T-helper 1 cell treated with Interleukin-12 subunit alpha and Interleukin-12 subunit beta and Interleukin-4 antibody, amounts not matched to agents 30 ng/mL and 1 ng/mL, for 36 hours (primary cell): ENCODE measurements at regions not wholly inside any gene's neighbourhood (a gene's known extent, or its start where the extent isn't known, plus 50 kb on each side); places are given as distances from the start of the nearest gene placed in this dataset.

Experiments used
- intact Hi-C: fragments of 100-400 bp; cut with micrococcal nuclease; formaldehyde crosslinking; loops from one replicate; pipeline ENCODE4 v1.15.1; 2024

DNA sequence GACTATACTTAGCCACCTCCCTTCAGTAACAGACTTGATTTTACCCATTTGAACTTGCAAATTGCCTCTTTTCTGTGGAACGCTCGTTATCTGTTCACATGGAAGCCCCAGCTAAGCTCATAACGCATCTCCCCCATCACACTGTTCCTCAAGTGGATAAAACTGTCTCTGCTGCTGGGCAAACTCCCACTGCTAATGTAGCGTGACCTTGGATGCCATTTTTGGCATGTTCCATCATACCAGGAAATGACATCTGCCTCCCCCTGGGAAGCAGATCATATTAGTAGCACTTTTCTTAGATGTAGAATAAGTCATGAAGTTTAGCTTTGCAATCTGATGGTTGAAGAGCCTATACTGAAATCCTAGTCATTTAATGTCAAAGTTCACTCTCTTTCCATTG is 528.7 kb upstream of the PLXNA2 start:
- intact Hi-C loops, result no loop called here

- intact Hi-C loops, result no loop called here
Observed at GRCh38 chr1:208775841-208776240, 531.7 kb upstream of the PLXNA2 start.

GRCh38 chr1:208778417-208778816 is 534.2 kb upstream of the PLXNA2 start:
- intact Hi-C loops, result no loop called here

- intact Hi-C loops, result no loop called here
Observed at GRCh38 chr1:208781391-208782045, 537.3 kb upstream of the PLXNA2 start.

GRCh38 chr1:208782186-208782585 is 538.0 kb upstream of the PLXNA2 start:
- intact Hi-C loops, result no loop called here

DNA sequence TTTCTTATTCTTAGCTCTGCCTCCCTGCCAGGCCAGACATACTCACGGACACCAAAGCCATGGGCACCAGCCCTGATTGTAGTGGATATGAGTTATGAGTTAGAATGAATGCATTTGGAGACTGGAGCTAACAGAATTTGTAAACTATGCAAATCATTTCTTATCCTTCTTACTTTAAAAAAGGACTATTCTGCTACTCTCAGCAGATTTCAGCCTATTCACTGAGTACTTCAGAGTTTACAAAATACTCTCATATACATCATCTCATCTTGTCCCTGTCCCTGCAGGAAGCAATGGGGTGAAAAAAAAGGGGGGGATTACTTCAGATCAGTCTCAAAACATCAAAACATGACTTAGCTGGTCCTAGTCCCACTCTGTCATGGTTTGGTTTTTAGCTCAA is 541.4 kb upstream of the PLXNA2 start:
- intact Hi-C loops, result no loop called here

GRCh38 chr1:208787219-208787618 is 543.0 kb upstream of the PLXNA2 start:
- intact Hi-C loops, result no loop called here

DNA sequence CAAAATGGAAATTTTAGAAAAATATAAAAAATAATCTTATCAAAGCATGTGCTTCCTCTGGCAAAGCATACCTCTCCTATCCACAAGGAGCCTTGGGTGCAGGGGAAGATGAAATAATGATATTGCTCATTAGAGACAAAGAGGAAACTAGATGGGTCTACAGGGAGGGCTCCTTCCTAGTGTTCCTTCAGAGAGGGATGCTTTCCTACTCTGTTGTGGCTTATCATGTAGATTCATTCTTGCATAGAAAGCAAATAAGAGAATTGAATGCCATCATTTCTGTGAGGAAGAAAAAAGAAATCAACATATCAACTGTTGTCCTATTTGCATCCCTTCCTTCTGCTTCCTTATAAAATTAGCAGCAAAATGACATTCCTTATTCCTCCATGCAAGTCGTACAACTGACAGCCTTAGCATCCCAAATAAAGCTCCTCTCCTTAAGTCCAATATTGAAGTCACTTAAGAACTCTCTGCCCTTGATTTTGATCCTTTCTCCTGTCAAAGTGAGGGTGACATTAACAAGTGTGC is 543.9 kb upstream of the PLXNA2 start:
- intact Hi-C loops, result no loop called here

- intact Hi-C loops, result no loop called here
Observed at GRCh38 chr1:208791456-208791855, 547.3 kb upstream of the PLXNA2 start.

DNA sequence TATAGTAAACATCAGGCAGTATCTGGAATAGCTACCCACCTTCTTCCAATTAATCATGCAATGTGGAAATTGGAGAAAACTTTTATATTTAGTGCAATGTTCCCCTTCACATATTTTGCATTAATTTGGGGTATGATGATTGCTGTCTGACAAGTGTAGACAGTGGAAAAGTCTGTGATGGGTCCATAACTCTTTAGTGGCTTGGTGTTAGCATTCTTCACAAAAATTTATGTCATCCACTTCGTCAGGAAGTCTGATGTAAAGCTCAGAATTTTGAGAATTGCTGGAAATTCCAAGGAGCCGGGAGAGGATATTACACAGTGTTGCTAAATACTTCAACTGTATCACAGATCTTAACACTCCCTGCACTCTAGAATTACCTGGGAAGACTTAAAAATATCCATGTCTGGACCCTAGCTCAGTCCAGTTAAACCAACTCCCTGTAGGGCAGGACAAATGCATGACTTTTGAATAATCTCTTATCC is 549.7 kb upstream of the PLXNA2 start:
- intact Hi-C loops, result no loop called here

DNA sequence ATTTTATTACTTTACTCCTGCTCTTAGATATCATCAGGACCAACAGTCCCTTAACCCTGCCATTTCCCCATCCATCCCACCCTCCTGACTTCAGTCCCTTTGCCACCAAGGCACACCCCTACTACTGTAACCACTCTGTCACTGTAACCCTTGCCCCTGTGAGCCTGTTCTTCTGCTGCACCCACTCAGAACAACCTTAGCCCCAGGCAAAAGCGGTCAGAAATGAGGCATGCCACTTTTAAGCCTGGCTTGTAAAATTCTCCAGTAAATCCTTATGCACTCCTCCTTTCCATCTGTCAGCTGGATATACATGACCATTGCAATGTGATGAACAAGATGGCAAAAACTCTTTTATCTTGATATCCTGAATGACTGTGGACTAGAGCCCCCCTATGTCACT is 555.0 kb upstream of the PLXNA2 start:
- intact Hi-C loops, result no loop called here

DNA sequence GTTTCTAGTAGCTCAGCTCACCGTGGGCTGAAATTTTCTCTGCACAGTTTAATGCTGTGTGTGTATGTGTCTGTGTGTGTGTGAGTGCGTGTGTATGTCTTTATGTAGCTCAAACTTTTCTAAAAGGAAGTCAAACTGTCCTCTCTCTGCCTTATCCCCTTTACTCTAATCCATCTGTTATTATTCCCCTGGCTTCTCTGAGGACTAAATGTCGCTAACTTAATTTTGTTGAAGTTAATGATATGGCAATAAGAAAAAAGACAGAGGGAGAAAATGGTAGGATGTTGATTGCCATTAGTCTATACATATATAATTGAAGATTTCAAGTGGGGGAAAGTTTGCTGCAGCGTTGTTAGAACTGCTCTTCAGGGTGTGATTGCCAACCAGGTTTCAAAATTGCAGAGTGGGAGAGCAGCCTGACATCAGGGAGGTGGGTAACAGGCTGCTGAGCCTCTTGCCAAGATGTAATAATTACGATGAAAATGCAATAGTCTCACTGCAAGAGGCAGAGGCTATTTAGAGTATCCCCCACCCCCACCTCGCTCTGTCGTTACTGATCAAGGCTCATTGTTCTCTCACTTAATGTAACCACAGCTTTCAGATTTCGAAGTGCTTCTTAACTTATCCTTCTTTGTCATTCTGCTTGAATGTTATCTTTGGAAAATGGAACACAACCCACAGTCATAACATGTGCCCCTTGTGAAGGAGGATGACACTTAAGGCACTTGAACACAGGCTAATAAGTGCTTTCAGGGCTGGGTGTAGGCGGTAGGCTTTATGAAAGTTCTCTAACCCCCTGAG is 559.0 kb upstream of the PLXNA2 start:
- intact Hi-C loops, result no loop called here

DNA sequence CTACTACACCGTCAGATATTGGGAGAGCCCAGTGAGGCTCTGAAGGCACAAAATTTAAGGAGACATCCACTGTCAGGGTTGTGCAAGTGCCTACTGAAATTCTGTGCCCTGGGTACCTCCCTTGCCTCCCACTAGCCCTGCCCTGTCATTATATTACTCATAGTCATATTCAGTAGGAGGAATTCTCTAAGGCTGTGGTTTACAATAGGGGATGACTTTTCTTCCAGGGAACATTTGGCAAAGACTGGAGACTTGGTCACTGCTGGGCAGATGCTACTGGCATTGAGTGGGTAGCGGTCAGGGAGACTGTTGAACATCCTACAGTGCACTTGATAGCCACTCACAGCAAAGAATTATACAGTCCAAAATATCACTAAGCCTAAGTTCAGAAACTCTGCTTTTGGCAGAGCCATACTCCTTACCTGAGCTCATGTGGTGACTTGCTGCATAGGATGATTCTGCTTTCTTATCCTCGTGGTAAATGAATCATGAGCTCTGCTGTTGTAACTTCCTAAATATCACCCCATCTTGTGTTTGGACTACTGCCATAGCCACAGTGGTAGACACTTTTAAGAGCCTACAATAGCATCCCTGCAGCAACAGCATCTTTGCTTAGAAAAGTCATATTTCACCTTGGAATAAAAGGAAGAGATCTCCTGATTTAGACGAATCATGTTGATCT is 563.4 kb upstream of the PLXNA2 start:
- intact Hi-C loops, result no loop called here

DNA sequence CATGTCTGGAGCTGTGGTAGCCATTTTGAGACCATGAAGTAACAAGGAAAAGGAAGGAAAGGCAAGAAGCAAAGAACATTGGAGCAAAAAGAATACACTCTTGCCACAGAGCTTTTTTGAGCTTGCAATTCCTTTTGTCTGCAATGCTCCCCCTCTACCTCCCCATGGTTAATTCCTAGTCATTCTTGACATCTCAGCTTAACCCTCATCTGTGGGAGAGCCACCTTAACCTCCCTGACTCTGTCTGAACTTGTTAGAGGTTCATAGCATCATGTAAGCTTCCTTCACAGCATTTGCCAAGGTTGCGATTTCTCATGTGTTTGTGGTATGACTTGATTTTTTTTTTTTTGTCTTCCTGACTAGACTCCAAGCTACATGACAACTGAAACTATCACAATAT is 564.1 kb upstream of the PLXNA2 start:
- intact Hi-C loops, result no loop called here

DNA sequence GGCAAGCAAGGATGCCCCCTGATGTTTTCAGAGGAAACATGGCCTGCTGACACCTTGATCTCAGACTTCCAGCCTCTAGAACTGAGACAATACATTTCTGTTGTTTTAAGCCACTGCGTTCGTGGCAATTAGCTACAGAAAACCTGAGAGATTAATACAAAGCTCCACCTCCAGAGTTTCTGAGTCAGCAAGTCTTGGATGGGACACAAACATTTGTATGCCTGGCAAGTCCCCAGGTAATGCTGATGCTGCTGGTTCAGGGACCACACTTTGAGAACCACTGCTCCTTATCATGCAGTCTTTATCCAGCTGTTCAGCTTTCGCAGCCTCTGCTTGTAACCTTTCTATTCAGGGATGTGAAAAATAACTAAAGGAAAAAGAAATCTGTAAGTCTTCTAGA is 565.7 kb upstream of the PLXNA2 start:
- intact Hi-C loops, result no loop called here

- intact Hi-C loops, result no loop called here
Observed at GRCh38 chr1:208818770-208819445, 574.7 kb upstream of the PLXNA2 start.

GRCh38 chr1:208820580-208821212 is 576.5 kb upstream of the PLXNA2 start:
- intact Hi-C loops, result no loop called here

DNA sequence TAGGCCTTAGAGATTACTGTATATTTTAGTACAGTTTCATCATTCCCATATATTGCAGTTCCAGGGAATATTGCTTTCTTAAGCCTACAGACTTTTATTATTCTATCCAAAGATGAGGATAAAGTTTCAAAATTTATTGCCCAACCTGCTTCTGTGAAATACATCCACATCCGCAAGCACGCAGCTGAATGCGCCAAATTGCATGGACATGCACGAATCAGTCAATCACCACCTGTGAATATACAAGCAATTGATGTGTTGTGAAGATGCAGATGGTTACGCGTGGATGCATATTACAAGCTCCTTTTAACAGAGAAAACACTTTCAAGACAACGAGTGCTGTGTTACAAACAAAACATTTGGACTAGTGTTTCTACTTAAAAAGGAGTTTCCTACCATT is 577.8 kb upstream of the PLXNA2 start:
- intact Hi-C loops, result no loop called here

DNA sequence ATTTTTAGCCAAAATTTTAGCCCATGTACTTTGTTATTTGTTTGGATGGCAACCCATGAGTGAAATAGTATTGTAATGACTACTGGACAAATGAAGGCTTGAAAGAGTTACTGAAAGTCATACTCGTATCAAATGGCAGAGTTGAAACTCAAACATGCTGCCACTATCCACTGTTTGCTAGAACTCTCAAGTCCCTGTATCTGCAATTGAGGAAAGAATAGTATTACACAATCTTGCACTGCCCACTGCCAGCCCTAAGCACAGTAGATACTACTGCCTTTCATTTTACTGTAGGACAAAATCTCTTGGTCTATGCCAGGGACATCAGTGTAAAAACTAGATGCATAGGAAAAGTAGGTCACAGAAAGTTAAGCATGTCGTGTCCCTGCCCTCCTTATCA is 581.1 kb upstream of the PLXNA2 start:
- intact Hi-C loops, result no loop called here

DNA sequence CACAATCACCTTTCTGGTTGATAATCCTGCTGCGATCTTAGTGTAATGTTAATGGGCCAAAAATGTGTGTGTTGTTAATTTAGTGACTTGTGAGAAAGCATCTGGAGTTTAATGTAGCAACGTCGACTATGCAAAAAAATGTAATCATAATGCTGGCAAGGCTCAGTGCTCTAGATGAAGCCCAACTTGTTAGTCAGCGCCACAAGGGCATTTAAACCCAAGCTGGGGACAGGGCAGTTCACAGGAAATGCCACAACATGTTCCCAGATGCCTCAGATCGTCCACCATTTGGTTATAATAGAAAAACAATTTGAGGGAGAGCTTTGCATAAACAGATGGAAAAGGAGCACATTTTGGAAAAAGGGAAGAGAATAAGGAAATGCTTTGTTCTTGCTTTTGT is 585.4 kb upstream of the PLXNA2 start:
- intact Hi-C loops, result no loop called here
